GM18861 (cell line): ENCODE measurements at regions not wholly inside any gene's neighbourhood (a gene's known extent, or its start where the extent isn't known, plus 50 kb on each side); places are given as distances from the start of the nearest gene placed in this dataset.

Experiments used
- ATAC-seq: cut with Tn5 transposase; IDR thresholded peaks from one replicate; pipeline ENCODE4 v1.9.1; 2021; ENCODE audit not compliant: unreplicated experiment

DNA sequence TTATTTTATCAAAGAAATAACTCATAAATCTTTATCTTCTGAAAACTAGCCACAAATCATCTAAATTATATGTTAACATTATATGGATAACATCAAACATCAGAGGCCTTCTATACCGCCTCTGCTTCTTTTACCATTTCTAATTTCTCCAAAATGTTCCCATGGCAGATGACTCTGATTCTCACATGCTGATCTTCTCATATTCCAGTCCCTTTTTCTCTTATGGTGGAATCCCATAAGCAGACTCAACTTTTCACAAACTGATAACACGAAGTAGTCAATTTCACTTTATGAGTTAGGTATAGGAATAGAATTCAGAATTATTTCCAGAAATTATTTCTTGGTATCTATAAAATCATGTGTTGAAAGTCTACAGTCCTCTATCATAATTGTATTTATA lies 212.3 kb downstream of the ENC1 start:
- ATAC-seq: no peak

- ATAC-seq: no peak
These were observed 214.0 kb downstream of the ENC1 start for GRCh38 chr5:74426506-74426905.

GRCh38 chr5:74424162-74424868 lies 216.2 kb downstream of the ENC1 start:
- no peak for ATAC-seq

- ATAC-seq: no peak
These were observed 217.1 kb downstream of the ENC1 start for GRCh38 chr5:74423383-74423782.

DNA sequence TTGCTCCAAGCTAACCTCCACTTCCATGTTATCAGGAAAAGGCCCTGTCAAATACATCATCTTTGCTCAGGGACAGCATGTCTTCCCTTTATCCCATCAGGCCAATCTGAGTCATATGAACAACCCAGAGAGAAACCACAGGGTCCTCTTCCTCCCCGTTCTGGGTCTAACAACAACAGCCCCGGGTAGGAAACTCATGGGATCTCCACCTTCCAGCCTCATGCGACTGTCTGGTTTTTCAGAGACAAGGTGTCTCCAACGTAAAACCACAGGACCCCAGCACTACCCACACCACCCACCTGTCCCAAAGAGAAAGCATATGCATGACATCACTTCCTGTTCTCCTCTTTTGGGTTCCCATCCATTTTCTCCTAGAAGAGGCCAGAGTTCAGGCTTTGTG lies 217.9 kb downstream of the ENC1 start:
- no peak for ATAC-seq

DNA sequence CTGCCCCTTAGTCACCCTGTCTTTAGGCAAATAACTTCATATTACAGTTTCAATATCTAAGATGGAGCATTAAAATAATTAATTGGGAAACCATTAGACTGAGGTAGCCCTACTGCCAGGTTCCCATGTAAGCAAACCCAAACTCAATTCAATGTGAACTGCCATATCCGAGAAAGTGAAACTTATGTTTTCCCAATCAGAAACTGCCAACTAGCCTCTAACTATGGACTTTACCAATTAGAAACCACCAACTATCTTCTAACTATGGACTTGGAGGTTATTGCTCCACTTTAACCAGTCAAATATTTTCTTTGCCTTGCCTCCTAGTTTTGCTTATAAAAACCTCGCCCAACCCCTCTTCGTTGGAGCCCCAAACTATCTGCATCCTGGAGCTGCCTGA lies 218.5 kb downstream of the ENC1 start:
- no peak for ATAC-seq

DNA sequence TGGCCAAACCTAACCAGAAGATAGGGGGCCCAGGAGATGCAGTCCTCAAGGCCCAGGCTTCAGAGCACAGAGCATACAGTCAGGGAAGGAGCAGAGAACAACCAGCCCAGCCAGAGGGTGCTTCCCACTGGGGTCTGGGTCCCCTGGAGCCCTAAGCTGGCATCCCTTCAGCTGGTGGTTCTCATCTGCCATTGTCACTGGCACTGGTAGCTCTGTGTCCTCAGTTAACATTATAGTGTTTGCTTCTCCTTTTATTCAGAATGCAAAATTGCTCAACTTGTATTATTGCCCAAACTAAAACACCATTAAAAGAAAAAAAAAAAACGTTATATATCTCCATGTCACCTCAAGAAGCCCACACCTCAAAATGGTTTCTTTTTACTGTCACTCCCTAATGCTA lies 219.2 kb downstream of the ENC1 start:
- ATAC-seq: no peak

DNA sequence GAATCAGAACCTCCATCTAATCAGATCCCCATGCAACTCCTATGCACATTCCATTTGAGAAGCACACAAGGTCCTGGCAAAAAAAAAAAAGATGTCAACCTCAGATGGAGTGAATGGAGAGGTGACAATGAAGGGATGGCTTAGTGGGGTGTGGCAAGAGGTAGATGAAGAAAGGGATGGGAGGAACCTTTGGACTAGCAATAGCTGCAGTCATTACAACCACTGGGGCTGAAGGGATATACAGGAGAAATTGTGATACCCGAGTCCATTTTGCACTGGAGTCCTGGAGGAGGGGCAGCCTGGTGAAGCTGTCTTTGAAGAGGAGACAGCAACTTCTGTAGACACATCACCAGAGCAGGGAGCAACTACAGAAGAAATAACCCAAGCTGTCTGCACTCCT lies 219.6 kb downstream of the ENC1 start:
- ATAC-seq: no peak

- no peak for ATAC-seq
These were observed 220.3 kb downstream of the ENC1 start for GRCh38 chr5:74420220-74420619.

DNA sequence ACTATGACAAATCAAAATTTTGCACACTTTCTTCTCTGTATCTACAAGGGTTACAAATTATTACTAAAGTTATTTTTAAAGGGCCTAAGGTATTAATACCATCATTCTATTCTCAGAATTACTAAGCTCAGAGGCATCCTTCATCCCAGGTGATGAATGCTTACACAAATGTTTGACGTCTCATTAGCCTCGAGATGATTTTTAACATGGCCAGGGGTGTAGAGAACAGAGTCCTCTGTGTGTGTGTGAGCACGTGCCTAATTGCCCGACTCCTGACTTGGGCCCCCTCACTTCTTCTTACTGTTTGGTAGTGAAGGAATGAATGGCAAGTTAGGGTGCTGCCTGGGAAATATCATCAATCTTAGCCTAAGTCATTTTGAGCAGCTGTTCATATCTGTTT lies 221.1 kb downstream of the ENC1 start:
- no peak for ATAC-seq

GRCh38 chr5:74418709-74419108 lies 221.8 kb downstream of the ENC1 start:
- no peak for ATAC-seq

- no peak for ATAC-seq
These were observed 222.3 kb downstream of the ENC1 start for GRCh38 chr5:74418261-74418660.

- no peak for ATAC-seq
These were observed 224.8 kb downstream of the ENC1 start for GRCh38 chr5:74415695-74416102.

DNA sequence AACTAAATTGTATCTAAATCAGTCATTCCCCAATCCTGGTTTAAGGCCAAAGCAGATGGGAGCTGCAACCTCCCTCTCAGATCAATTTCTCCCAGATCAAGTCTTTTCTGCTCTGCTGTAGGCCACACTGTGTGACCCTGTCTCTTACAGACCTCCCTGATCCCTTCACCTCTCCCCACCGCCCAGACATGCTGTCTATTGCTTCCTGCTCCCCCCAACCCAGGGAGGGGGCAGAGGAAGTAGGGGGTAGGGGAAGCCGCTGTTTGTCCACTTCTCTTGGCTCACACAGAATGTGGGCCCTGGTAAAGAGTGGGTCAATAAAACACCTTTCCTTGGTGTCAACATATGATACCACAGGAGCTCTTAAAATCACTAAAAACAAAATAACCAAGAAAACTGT lies 226.3 kb downstream of the ENC1 start:
- ATAC-seq: no peak

- ATAC-seq: no peak
These were observed 227.0 kb downstream of the ENC1 start for GRCh38 chr5:74413403-74414048.

- ATAC-seq: no peak
These were observed 228.5 kb downstream of the ENC1 start for GRCh38 chr5:74412066-74412465.

- no peak for ATAC-seq
These were observed 230.8 kb downstream of the ENC1 start for GRCh38 chr5:74409712-74410111.

- no peak for ATAC-seq
These were observed 231.3 kb downstream of the ENC1 start for GRCh38 chr5:74409166-74409706.

DNA sequence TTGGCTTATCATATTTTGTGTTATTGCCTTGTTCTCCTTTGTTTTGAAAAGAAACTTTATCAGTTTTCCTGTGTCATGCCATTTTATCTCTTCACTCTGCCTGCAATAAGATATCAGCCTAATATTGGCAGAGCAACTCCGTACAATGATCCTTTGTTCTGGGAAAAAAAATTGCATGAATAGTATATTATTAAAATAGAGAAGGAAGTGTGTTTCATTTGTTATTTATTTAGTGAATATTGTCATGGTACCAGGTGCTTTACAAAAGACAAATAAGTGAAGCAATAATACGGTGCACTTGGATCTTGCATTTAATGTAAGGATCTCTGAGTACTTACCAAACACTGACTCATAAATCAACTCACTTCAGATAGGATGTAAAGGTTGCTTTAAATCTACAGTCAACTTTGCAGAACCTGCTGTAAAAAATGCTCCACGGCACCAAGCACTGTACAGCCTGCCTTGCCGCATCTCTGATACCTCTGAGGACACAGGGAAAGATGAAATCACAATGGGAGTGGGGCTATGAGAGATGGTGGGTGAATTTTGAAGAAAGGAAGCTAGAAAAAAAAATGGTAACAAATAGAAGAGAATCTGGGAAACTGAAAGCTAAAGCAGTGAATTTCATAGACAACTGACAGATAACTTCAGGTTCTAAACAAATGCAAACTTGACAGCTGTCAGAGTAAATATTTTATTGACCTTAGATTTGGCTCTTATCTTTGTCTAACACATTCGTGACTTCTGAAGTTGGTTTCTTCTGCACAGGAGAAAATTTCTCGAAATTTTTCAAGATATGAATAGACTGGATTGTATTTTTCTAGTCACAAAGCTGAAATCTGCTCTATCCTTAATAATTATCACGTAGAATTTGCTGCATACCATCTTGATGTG lies 232.1 kb downstream of the ENC1 start:
- no peak for ATAC-seq

DNA sequence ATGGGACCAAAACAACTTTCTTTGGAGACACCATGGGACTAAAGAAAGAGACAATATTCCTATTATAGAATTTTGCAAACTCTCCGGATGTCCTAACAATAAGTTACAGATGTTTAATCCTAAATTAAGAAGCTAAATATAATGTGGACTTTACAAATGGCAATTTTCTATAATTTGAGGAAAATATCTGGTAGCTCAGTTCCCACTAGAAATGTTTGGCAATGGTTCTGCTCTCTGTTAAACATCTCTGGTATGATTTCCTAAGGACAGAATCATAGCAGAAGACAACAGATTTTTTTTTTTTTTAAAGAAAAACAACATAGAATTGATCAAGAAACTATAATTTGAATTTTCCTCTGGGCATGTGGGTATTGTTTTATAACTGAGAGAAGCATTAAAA lies 232.8 kb downstream of the ENC1 start:
- ATAC-seq: no peak

- no peak for ATAC-seq
These were observed 233.7 kb downstream of the ENC1 start for GRCh38 chr5:74406844-74407243.

DNA sequence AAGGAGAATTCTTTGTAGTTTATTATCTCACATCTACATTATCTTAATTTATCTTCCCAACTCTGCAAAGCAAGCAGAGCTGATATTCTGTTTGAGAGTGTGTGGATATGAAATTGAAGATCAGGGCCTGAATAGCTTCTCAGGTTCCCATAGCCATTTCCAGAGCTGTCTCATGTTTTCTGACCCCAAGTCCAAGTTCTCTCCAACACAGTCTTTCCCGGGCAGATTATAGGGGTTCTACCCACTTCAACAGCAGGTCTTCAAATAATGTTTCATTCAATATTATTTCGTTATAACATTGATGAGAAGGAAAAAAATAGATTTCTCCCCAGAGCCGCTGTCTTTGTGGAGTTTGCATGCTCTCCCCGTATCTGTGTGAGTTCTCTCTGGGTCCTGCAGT lies 234.9 kb downstream of the ENC1 start:
- ATAC-seq: no peak
